ENCODE measurements at regions not wholly inside any gene's neighbourhood (a gene's known extent, or its start where the extent isn't known, plus 50 kb on each side); places are given as distances from the start of the nearest gene placed in this dataset.

DNA sequence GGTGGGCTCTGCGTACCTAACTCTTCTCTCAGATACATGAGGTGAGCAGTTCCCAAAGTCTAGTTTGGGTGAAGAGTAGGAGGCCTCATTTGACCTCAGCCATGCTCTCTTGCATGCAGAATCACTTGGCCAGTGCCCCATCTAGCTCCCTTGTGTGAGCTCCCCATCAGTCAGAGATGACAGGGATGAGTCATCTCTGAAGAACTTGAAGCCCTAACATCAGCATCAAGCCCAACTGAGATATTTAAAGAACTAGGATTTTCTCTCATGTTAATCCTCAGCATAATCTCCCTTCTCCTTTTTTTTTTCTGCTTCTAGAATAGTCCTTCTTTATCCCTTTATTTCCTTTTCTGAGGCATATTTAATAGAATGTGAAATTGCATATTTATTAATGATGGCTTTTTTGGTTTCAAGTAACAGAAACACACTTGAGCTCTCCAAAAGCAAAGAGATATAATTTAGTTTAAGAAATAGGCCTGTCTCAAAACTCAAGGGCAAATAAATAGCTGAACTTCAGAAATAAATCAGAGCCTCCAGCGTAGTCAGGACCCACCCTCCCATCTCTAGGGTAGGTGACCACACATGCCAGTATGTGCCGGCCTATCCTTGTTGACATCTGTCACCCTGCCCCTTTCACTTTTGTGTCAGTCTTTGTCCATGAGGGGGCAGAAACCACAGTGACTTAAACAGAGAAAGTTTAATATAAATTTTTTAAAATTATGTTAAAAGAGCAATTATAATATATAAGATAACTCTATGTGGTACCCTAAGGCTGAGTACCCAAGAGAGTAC lies 112.3 kb downstream of the TSEN15 start:
- Histone ChIP-seq H3K27me3 (no peaks in the 10 kb centered on the region), H3K36me3 (ENCODE audit: low read depth, missing control alignments) (no peaks in the 10 kb centered on the region), H3K4me1 (no peaks in the 10 kb centered on the region), H3K27ac (no peak overlapping the region), H3K4me3 (no peak overlapping the region), H3K9me3 (no peaks in the 10 kb centered on the region)
- no peak for TF ChIP-seq POLR2A (IDR thresholded peaks at IDR 0.05)
- TF ChIP-seq, protein P1, sequence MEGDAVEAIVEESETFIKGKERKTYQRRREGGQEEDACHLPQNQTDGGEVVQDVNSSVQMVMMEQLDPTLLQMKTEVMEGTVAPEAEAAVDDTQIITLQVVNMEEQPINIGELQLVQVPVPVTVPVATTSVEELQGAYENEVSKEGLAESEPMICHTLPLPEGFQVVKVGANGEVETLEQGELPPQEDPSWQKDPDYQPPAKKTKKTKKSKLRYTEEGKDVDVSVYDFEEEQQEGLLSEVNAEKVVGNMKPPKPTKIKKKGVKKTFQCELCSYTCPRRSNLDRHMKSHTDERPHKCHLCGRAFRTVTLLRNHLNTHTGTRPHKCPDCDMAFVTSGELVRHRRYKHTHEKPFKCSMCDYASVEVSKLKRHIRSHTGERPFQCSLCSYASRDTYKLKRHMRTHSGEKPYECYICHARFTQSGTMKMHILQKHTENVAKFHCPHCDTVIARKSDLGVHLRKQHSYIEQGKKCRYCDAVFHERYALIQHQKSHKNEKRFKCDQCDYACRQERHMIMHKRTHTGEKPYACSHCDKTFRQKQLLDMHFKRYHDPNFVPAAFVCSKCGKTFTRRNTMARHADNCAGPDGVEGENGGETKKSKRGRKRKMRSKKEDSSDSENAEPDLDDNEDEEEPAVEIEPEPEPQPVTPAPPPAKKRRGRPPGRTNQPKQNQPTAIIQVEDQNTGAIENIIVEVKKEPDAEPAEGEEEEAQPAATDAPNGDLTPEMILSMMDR (IDR thresholded peaks at IDR 0.05), result no peak
- DNase-seq, result no peak
- 89 to 90% methylated on average over 3 of the region's 3 CpGs for WGBS, 2 donors
- intact Hi-C loops (cut with DNase I; ENCODE audit: low total_unique reads), result no loop called here

DNA sequence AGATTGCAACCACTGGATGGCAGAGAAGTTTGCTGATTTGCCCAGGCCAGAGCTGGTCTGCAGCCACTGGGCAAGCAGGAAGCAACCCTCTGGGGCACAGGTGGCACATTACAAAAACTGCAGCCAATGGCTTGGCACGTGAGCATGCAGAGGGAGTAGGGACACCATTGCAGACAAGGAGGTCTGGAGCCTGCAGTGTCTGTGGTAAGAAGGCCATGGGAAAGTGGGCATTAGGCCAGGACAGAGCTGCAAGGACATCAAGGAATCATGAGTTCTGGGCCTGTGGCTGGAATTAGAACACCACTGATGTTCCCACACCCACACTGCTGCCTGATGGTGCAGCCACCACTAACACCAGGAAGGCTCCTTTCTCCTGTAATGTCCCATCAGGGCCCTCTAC lies 113.0 kb downstream of the TSEN15 start:
- no peak for DNase-seq
- no peak for TF ChIP-seq POLR2A (IDR thresholded peaks at IDR 0.05)
- TF ChIP-seq, protein P1 (IDR thresholded peaks at IDR 0.05), result no peak
- Histone ChIP-seq H3K4me3 (no peak overlapping the region), H3K4me1 (no peaks in the 10 kb centered on the region), H3K36me3 (ENCODE audit: low read depth, missing control alignments) (no peaks in the 10 kb centered on the region), H3K27ac (no peak overlapping the region), H3K27me3 (no peaks in the 10 kb centered on the region), H3K9me3 (no peaks in the 10 kb centered on the region)
- intact Hi-C loops (cut with DNase I; ENCODE audit: low total_unique reads), result no loop called here
- 69 to 73% methylated on average over 1 of the region's 1 CpG for WGBS, 2 donors

DNA sequence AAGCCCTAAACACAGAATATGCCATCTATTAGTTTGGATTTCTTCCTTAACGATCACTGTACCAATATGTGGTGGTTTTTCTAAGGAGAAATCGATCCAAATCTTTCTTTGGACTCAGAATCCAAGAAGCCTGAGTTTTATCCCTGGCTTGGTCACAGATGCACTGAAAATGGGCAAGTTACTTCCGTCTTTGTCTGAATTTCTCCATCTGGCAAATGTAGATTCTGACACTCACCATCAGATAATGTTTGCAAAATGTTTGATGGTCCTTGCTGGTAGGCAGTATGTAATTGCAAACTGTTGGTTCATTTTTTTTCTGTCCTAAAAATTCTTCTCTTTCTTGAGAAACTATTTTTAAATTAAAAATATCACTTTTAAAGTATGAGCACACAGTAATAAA lies 115.0 kb downstream of the TSEN15 start:
- WGBS, 2 donors, result 80 to 86% methylated on average over 3 of the region's 3 CpGs
- H3K36me3 ChIP-seq (ENCODE audit: low read depth, missing control alignments), result no peaks in the 10 kb centered on the region
- no peak for DNase-seq
- no peaks in the 10 kb centered on the region for H3K9me3 ChIP-seq
- H3K27ac ChIP-seq, result no peak overlapping the region
- H3K4me1 ChIP-seq, result no peaks in the 10 kb centered on the region
- H3K4me3 ChIP-seq, result no peak overlapping the region
- intact Hi-C loops (cut with DNase I; ENCODE audit: low total_unique reads), result no loop called here
- H3K27me3 ChIP-seq, result no peaks in the 10 kb centered on the region
- TF ChIP-seq, protein P1 (IDR thresholded peaks at IDR 0.05), result no peak
- TF ChIP-seq POLR2A (IDR thresholded peaks at IDR 0.05), result no peak

DNA sequence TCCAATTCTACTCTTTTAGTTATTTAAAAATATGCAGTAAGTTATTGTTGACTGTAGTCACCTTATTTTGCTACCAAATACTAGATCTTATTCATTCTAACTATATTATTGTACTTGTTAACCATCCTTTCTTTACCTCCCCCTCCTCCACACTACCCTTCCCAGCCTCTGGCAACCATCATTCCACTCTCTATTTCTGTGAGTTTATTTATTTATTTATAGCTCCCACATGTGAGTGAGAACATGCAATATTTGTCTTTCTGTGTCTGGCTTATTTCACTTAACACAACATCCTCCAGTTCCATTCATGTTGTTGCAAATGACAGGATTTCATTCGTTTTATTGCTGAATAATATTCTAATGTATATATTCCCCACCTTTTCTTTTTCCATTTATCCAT lies 115.8 kb downstream of the TSEN15 start:
- Histone ChIP-seq H3K4me1 (no peaks in the 10 kb centered on the region), H3K9me3 (no peaks in the 10 kb centered on the region), H3K27me3 (no peaks in the 10 kb centered on the region), H3K27ac (no peak overlapping the region), H3K4me3 (no peak overlapping the region), H3K36me3 (ENCODE audit: low read depth, missing control alignments) (no peaks in the 10 kb centered on the region)
- 76 to 79% methylated on average over 1 of the region's 1 CpG for WGBS, 2 donors
- intact Hi-C loops (cut with DNase I; ENCODE audit: low total_unique reads), result no loop called here
- DNase-seq, result no peak
- TF ChIP-seq, protein P1 (IDR thresholded peaks at IDR 0.05), result no peak
- no peak for TF ChIP-seq POLR2A (IDR thresholded peaks at IDR 0.05)

DNA sequence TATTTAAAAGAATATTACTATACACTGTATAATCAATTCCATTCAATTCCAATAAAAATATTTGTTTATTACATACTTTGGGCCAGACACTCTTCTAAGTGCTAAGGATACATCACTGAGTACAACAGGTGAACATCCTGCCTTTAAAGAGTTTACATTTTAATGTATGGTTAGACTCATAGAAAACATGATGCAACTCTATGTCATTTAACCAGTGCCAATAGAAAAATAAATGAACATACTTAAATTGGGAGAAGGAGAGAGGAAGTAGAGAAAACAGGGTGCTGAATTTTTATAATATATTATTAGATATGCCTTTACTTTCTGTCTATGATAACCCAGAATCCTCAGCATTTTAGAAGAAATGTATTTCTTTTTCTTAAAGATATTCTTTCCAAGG lies 119.2 kb downstream of the TSEN15 start:
- no peak for TF ChIP-seq POLR2A (IDR thresholded peaks at IDR 0.05)
- TF ChIP-seq, protein P1 (IDR thresholded peaks at IDR 0.05), result no peak
- no peaks in the 10 kb centered on the region for H3K4me1 ChIP-seq
- intact Hi-C loops (cut with DNase I; ENCODE audit: low total_unique reads), result no loop called here

More for the DNA sequence above, 119.2 kb downstream of the TSEN15 start:
- H3K9me3 ChIP-seq, result no peaks in the 10 kb centered on the region
- DNase-seq, result no peak
- no peak overlapping the region for H3K27ac ChIP-seq
- no peak overlapping the region for H3K4me3 ChIP-seq
- no peaks in the 10 kb centered on the region for H3K27me3 ChIP-seq
- H3K36me3 ChIP-seq (ENCODE audit: low read depth, missing control alignments), result no peaks in the 10 kb centered on the region

Measured in testis (tissue), 2 donors.